Epithelial cell of prostate (primary cell): ENCODE measurements at regions not wholly inside any gene's neighbourhood (a gene's known extent, or its start where the extent isn't known, plus 50 kb on each side); places are given as distances from the start of the nearest gene placed in this dataset.

ENCODE experiments used
- DNase-seq: peaks from one replicate; pipeline ENCODE4 v3.0.0-alpha.2; 2011; ENCODE audit warnings: low read depth, low spot score
- H3K27ac ChIP-seq: fragments of 450-650 bp; 2 replicates; pipeline ENCODE4 v1.5.1; 2017; ENCODE audit warnings: mild to moderate bottlenecking

DNA sequence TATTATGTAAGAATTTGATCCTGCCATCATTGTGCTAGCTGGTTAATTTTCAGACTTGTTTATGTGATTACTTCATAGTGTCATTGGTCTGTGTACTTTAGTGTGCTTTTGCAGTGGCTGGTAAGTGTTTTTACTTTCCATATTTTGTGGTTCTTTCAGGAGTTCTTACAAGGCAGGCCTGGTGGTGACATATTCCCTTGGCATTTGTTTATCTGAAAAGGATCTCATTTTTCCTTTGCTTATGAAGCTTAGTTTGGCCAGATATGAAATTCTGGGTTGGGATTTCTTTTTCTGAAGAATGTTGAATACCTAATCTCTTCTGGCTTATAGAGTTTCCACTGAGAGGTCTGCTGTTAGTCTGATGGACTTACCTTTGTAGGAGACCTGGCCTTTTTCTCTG is 72.8 kb upstream of the MC4R start:
- no peak for DNase-seq
- H3K27ac ChIP-seq = no peak overlapping the region

DNA sequence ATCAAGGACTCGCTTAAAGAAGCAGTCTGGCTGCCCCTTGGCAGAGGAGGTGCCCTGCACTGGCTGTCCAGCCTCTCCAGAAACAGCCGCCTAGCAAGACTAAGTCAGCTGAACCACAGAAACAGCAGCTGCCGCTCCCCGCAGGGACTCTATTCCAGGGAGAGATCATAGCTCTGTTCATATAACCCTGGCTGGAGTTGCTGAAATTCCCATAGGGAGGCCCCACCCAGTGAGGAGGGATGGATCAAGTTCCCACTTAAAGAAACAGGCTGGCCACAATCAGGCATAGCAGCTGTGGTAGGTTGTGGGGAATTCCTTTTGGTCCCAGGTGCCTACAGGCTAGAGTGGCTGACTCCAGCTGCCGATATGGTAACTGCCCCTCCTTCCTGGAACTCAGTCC is 74.2 kb upstream of the MC4R start:
- no peak for DNase-seq
- no peak overlapping the region for H3K27ac ChIP-seq

DNA sequence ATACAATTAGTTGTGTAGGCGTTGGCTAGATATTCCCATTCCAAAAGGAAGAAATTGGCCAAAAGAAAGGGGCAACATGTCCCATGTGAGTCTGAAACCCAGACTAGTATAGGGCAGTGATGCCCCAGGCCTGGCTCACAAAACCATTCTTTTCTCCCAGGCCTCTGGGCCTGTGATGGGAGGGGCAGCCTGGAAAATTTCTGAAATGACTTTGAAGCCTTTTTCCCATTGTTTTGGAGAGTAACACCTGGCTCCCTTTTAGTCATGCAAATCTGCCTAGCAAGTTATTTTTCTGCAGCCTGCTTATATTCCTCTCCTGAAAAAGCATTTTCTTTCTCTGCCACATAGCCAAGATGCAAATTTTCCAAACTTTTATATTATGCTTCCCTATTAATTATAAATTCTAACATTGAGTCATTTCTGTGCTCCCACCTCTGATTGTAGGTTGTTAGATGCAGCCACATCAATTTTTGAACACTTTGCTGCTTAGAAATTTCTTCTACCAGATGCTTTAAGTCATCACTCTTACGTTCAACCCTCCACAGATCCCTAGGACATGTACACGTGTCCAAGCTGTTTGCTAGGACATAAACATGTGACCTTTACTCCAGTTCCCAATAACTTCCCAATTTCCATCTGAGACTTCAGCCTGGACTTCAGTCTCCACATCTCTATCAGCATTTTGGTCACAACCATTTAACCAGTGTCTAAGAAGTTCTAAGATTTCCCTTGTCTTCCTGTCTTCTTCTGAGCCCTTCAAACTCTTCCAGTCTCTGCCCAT is 76.1 kb upstream of the MC4R start:
- DNase-seq = no peak
- H3K27ac ChIP-seq = no peak overlapping the region

DNA sequence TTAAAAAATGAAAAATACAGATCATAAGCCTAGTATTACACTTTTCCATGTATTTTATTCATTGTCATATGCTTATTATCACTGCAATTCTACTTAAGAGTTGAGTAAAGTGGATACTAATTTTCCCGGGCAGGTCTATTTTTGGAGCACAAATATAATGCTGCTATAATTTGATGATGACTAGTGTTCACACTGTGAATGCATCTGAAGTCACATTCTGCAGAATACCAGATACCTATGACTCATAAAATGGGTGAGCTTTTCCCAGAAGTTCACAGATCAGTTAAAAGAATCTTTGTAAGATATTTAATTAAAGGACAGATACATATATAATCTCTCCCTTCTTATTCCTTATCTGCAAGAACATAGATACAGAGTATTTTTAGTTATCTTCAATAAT is 79.8 kb upstream of the MC4R start:
- no peak overlapping the region for H3K27ac ChIP-seq
- DNase-seq = no peak

DNA sequence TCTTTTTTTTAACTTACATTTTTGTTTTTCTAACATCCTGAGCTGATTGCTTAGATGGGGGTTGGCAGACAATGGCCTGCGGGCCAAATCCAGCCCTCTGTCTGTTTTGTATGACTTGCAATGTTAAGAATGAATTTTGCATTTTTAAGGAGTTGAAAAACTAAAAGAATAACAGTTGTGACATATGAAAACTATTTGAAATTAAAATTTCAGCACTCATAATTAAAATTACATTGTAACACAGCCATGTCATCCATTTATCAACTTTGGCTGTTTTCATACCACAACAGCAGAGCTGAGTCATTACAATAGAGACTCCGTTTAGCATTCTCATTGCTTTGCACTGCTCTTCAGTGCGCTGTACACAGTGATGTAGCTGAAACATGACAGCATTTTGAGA is 94.1 kb upstream of the MC4R start:
- H3K27ac ChIP-seq = no peak overlapping the region
- DNase-seq = no peak

DNA sequence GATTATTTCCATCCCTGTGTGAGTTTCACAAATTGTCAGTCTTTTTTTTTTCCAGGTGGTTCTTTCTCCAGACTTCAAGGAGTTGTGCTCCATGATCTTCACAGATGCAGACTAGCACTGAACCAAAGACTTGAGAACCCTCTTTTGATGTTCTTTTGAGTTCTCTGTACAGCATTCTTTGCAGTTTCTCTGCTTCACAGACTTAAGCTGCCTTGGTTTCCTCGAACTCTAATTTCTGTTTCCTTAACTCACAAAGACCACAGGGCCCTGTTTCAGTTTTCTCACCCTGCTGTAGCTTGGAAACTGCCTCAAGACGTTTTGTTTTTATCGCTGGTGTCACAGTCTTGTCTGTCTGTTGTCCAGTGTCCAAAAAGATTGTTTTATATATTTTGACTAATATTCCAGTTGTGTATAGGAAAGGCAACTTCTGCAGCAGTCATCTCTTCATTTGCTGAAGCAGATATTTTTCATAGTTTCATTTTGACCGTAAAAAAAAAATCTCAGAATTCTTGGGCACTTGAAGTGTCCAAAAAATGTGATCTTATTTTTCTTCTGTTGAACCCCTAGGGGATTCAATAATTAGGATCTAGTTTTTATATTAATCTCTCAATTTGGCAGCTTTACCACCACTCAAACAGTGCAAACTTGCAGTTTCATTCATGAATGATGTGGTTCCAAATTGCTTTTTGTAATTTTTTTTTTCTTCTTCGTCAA is 97.0 kb upstream of the MC4R start:
- DNase-seq = no peak
- no peak overlapping the region for H3K27ac ChIP-seq

DNA sequence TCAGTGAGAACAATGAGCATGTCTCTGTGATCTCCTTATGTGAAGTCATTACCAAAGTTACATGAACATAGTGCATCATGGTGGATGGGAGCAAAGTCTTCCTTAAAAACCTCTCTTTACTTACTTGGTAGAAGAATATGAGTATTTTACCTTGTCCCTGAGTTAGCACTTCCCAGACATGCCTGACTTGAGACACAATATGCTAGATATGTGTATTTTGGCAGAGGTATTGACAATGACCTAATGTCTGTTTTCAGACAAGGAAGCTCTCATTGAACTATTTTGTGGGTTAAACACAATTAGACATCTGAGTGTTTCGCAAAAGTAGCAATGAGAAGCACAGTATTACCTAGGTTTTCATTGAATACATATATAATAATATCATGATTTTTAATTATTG is 99.1 kb upstream of the MC4R start:
- DNase-seq = no peak
- no peak overlapping the region for H3K27ac ChIP-seq

DNA sequence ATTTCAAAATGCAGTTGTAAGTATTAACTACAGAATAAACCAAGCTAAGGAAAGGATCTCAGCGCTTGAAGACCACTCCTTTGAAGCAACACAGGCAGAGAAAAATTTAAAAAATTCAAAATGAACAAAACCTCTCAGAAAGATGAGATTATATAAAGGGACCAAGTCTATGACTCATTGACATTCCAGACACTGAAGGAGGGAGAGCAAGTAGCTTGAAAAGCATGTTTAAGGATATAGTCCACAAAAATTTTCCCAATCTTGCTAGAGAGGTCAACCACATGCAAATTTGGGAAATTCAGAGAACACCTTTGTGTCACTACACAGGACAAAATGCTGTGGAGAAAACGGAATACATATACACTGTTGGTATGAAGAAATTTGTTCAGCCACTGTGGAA is 112.6 kb upstream of the MC4R start:
- no peak for DNase-seq
- no peak overlapping the region for H3K27ac ChIP-seq

DNA sequence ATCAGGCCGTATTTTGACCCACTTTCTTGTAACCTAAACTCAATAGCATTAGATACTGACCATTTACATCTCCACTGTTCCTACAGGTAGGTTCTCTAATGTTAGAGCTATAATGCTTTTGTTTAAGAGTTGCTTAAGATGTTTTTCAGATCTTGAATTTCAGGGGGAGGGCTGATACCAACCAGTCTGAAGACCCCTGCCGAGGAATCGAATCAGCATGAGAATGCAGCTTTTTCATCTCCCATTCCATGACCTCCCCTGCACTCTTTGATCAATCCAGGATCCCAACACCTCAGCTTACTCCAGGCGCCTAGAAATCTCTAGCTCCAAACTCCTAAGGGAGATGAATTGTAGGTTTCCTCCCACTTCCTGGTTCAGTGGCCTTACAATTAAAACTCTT is 120.5 kb upstream of the MC4R start:
- no peak overlapping the region for H3K27ac ChIP-seq
- no peak for DNase-seq

DNA sequence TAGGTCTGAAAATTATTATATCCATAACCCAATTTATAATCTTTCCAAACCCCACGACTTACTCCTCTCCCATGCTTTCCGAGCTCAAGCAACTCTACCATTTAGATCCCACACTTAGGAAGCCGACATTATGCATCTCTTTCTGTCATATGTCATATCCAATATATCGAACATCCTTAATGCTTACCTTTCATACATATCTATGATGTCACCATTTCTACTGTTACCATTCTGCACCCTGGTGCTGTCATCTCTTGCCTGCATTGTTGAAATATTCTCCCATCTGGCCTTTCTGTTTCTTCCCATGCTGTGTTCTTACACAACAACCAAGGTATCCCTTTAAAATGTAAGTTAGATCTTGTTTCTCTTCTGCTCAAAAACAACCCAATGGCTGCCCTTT is 127.1 kb upstream of the MC4R start:
- DNase-seq = no peak
- H3K27ac ChIP-seq = no peak overlapping the region

DNA sequence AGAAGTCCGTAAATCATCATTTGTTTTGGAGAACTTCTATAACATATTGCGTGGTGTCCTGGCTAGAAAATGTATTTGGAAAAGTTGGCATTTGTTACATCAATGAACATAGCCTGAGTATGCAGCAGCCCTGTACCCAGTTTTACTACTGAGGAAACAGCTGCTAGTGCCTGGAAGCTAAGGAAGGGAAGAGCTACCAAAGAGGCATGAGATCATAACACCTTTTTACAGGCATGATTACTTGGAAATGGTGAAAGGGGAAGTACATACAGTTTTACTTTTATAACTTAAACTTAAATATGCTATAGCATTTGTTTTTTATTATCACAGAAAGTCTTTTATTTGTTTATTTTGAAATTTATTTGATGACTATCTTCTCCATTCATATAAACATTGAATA is 128.4 kb upstream of the MC4R start:
- no peak overlapping the region for H3K27ac ChIP-seq
- DNase-seq = no peak

DNA sequence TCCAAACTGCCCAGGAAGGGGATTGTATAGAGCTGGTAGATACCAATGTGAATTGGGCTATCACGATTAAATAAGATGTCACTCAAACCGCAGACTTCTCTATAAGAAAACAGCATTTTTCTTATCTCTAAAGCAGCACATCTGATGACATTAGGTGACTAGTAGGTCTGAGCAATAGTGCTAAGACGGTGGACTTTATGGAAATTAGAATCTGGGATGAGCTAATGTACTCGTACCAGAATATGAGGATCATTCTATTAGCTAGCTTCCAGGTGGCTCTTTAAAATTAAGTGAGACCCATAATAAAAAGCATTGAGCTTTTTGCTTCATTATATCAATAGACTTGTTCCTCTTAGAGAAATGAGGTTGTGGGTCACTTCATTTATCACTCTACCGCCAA is 130.0 kb upstream of the MC4R start:
- no peak for DNase-seq
- no peak overlapping the region for H3K27ac ChIP-seq

DNA sequence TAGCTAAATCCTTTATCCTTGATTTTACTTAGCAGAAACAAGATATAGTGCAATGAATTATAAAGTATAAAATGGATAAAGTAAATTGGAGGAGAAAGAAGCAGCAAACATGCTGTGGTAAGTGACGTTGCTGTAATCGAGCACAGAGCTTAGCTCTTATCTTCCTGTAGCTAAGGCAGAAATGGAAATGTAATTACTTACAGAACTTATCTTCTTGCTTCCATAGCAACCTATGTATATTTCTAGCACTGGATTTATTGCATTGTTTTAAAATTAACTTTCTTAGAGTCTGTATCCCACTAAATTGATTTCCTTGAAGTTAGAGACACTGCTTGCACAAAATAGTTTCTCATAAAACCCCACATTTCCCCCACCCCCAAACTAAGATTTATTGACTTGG is 130.6 kb upstream of the MC4R start:
- no peak overlapping the region for H3K27ac ChIP-seq
- no peak for DNase-seq

DNA sequence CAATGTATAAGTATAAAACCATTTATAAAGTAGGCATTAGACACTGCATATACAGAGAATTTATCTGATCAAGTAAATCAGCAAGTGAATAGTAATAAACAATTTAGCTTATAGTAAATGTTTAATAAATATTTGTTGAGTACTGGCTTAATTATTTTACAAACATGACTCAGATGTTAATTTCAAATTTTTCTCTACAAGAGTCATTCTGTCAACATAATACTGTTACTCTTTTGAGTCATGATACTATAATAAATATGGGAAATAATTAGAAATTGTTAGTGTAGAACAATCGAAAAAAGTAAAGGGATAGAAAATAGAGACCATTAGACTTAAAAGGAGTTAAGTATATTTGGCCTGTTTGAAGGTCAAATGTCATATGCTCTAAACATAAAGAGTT is 133.6 kb upstream of the MC4R start:
- H3K27ac ChIP-seq = no peak overlapping the region
- DNase-seq = no peak

DNA sequence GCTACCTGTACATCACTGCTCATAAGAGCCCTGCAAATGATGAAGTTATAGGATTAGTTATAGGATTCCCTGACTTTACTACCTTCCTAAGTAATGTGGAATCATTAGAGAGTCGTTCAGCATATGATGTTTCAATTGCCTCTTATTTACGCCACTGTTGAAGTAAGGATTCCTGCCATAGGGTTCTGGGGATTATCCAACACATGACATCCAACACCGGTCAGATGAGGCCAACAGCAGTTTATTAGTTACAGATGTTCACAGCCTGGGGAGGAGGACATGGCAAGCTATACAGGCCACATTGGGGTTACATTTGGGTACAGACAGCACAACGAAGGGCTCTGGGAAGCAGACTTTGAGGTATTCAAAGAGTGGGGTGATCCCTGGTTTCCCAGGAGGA is 134.1 kb upstream of the MC4R start:
- DNase-seq = no peak
- H3K27ac ChIP-seq = no peak overlapping the region

DNA sequence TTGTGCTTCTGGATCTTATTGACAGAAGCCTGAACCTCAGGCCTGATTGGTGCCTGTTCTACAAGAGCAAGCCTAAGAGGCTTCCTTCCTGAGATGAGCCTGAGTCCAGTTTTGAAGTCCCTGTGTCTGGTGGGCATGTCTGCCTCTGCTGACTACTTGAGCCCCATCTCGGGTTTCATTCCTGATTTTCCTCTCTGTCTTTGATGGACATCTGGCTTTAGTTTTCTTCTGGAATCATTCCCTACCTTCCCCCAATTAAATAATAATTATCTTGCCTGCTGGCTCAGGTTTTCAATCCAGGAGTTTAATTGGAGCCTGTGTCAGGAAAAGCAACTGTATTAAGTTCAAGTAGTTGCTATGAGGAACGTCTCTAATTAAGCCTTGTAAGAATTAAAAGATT is 135.5 kb upstream of the MC4R start:
- DNase-seq = no peak
- no peak overlapping the region for H3K27ac ChIP-seq

DNA sequence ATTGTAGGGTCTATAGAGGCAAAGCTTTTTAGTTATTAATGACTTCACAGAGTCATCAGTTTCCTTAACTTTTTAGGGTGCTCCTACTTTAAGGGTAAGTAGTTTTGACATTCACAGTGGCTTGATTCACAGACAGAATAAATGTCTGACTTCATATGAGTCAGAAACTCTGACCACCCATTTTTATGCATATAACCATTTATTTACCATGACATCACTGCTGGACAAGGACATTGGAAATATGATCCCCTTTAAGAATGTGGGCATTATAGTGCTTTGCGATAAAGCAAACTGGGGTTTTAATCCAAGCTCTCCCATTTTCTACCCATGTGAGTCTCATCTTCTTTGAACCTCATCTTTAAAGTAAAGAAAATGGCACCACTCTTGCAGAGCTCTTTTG is 162.0 kb upstream of the MC4R start:
- no peak for DNase-seq
- peak overlapping the region; percentile 2 for H3K27ac ChIP-seq

DNA sequence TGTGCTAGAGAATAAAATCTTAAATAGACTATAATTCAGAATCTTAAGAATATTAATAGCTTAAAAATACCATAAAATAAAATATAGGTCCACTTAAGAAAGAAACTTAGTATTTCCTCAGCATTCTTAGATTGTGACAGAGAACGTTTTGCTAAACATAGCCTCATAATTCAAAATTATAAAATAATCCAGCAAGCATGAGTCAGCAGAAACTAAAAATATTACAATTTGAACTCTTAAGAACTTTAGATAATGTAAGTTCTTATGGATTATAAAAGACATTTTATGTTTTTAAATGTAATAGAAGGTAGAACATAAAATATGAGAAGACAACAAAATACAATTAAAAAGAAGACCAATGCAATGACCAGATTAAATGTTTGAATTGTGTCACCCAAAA is 164.5 kb upstream of the MC4R start:
- no peak for DNase-seq
- H3K27ac ChIP-seq = no peak overlapping the region

DNA sequence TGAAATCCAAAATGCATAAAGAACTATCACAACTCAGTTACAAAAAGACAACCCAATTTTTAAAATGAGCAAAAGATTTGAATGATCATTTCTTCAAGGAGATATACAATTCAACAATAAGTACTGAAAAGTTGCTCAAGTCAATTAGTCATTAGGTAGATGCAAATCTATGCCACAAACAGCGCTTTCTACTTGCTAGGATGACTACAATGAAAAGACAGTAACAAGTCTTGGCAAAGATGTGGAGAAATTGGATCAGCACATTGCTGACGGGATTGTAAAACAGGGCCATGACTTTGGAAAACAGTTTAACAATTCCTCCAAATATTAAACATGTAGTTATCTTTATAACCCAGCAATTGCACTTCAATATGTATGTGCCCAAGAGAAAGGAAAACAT is 166.3 kb upstream of the MC4R start:
- DNase-seq = peak; percentile 26
- H3K27ac ChIP-seq = no peak overlapping the region

DNA sequence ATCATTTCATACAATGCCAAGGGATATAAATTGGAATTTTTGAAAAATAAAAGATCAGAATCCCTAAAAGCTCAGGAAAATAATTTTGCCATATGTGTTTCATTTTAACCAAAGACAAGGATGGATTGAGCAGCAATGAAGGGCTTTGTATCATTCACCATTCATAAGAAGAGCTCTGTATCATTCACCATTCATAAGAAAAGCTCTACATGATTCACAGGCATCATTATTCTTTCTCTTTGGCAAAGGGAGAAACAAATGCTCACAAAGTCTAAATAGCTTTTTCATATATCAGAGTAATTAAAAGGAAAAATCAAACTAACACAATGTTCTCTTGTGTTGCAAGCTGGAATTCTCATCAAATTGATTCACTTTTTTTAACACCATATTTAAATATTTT is 169.1 kb upstream of the MC4R start:
- DNase-seq = no peak
- H3K27ac ChIP-seq = no peak overlapping the region

DNA sequence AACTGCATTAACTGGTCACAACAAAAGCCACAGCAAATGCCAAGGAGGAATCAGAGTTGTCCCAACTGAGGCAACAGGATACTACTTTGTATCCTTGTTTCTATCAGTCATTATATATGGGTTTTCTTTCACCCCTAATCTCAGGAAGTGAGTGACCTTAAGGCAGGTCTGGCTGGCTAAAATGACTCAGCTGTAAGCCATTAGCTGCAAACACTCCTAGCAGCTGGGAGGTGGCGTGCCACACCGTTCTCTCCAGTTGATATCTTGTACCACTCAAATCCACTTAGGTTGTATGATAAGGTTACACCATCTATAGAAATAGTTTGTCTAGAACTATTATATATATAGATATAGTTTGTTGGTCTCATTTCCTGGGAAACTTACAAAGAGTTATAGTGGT is 171.1 kb upstream of the MC4R start:
- DNase-seq = no peak
- no peak overlapping the region for H3K27ac ChIP-seq

DNA sequence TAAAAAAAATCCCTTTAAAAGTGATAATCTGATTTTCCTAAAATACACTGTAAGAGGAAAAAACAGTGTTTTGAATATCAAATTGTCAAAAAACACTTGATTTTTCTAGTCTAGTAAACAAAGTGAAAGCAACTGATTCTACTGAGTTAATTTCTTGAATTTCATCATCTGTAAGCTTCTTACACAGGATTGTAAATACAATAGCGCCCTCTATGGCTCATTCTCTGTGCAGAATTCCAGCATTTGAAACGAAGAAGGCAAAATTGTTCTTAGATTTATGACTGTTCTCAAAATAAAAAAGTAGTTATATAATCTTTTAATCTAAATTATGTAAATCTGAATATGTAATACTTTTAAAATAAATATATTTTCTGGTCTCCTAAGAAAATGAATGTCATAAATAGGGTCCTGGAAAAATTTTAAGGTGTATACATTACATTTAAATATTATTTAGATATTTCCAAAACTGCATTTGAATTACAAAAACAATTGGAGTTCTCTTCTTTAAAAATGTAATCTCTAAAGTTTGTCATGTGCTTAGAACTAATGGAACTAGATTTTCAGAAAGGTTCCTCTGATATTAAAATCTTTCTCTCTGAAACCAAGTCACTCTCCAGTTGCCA is 176.9 kb upstream of the MC4R start:
- no peak overlapping the region for H3K27ac ChIP-seq
- peak; percentile 29 for DNase-seq
